ENCODE measurements at regions not wholly inside any gene's neighbourhood (a gene's known extent, or its start where the extent isn't known, plus 50 kb on each side); places are given as distances from the start of the nearest gene placed in this dataset.
"Not testable (repeated sequence)": the region's sequence is repeated elsewhere in the genome, so short reads cannot be mapped to it uniquely, and the experiment has no call there.

- H3K4me3 Mint-ChIP-seq = no peak overlapping the region
- no peak for DNase-seq (ENCODE audit: low spot score)
- intact Hi-C loops (cut with micrococcal nuclease) = no loop called here
- H3K9me3 Mint-ChIP-seq = peaks cover 26% of the 10 kb centered on the region
- no peak overlapping the region for H3K27ac Mint-ChIP-seq
- no peaks in the 10 kb centered on the region for H3K36me3 Mint-ChIP-seq (ENCODE audit: low read depth)
- H3K27me3 Mint-ChIP-seq (ENCODE audit: insufficient read depth) = no peaks in the 10 kb centered on the region
- no peaks in the 10 kb centered on the region for H3K4me1 Mint-ChIP-seq (ENCODE audit: low read depth)
Measured at GRCh38 chr7:67636348-67637022, 639.9 kb downstream of the TYW1 start.

GRCh38 chr7:67637023-67637358, 640.4 kb downstream of the TYW1 start:
- no peak for DNase-seq (ENCODE audit: low spot score)
- H3K4me1 Mint-ChIP-seq (ENCODE audit: low read depth) = no peaks in the 10 kb centered on the region
- H3K4me3 Mint-ChIP-seq = no peak overlapping the region
- H3K9me3 Mint-ChIP-seq = peaks cover 27% of the 10 kb centered on the region
- no peaks in the 10 kb centered on the region for H3K27me3 Mint-ChIP-seq (ENCODE audit: insufficient read depth)
- intact Hi-C loops (cut with micrococcal nuclease) = no loop called here
- no peaks in the 10 kb centered on the region for H3K36me3 Mint-ChIP-seq (ENCODE audit: low read depth)
- no peak overlapping the region for H3K27ac Mint-ChIP-seq

DNA sequence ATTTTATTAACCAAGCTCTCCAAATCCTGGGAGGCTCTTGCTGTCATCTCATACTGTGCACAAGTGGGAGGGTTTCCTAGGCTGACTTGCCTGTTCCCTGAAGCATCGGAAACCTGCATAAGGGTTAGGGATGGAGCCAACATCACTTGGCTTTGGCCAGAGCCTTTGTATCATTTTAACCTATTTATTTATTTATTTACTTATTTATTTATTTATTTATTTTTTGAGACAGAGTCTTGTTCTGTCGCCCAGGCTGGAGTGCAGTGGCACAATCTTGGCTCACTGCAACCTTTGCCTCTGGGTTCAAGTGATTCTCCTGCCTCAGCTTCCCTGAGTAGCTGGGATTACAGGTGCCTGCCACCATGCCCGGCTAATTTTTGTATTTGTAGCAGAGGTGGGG, 645.9 kb downstream of the TYW1 start:
- H3K27me3 Mint-ChIP-seq (ENCODE audit: insufficient read depth); H3K27ac Mint-ChIP-seq; H3K4me1 Mint-ChIP-seq (ENCODE audit: low read depth); H3K36me3 Mint-ChIP-seq (ENCODE audit: low read depth); H3K4me3 Mint-ChIP-seq; intact Hi-C loops (cut with micrococcal nuclease); DNase-seq (ENCODE audit: low spot score): not testable (repeated sequence)
- H3K9me3 Mint-ChIP-seq = peaks cover 30% of the 10 kb centered on the region

DNA sequence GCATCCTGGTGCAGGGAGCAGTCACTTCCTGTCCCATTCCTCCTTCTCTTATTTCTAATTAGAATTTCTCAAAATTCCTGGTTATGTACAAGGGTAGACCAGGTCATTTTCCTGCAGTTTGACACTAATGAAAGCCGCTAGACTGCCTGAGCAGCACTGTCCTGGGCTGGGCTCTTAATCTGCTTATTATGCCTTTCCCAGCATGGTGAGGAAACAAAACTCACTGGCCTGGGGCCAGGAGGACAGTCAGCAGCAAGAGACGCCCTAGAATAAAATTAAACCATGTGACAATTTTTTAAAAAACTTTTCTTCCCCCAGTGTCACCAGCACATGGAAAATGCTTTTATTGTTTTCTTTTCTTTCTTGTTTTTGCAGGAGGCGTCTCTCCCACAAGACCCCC, 647.5 kb downstream of the TYW1 start:
- Mint-ChIP-seq H3K27ac (no peak overlapping the region), H3K9me3 (peaks cover 33% of the 10 kb centered on the region), H3K4me1 (ENCODE audit: low read depth) (no peaks in the 10 kb centered on the region), H3K4me3 (no peak overlapping the region), H3K27me3 (ENCODE audit: insufficient read depth) (no peaks in the 10 kb centered on the region), H3K36me3 (ENCODE audit: low read depth) (peaks cover 2% of the 10 kb centered on the region)
- DNase-seq (ENCODE audit: low spot score) = no peak
- intact Hi-C loops (cut with micrococcal nuclease) = no loop called here

DNA sequence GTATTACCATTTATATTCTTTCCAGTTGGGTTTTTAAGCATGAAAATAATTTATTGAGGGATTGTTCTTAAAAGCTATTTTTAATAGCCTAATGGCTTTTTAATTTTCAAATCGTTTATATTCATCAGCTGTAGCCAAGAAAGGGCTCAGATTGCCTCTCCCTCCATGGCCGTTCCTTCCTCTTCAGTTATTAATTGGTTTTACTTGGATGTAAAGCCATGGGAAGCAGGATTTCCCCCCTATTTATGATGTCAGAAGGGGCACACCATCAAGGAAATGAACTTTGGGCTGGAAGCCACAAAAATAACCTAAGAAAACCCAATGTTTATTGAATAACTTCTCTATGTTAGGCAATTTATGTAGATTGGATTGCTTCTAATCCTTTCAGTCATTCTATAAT, 656.3 kb downstream of the TYW1 start:
- Mint-ChIP-seq H3K36me3 (ENCODE audit: low read depth) (no peaks in the 10 kb centered on the region), H3K4me3 (no peak overlapping the region), H3K4me1 (ENCODE audit: low read depth) (no peaks in the 10 kb centered on the region), H3K9me3 (peaks cover 29% of the 10 kb centered on the region), H3K27me3 (ENCODE audit: insufficient read depth) (no peaks in the 10 kb centered on the region), H3K27ac (no peak overlapping the region)
- intact Hi-C loops (cut with micrococcal nuclease) = no loop called here
- DNase-seq (ENCODE audit: low spot score) = no peak

DNA sequence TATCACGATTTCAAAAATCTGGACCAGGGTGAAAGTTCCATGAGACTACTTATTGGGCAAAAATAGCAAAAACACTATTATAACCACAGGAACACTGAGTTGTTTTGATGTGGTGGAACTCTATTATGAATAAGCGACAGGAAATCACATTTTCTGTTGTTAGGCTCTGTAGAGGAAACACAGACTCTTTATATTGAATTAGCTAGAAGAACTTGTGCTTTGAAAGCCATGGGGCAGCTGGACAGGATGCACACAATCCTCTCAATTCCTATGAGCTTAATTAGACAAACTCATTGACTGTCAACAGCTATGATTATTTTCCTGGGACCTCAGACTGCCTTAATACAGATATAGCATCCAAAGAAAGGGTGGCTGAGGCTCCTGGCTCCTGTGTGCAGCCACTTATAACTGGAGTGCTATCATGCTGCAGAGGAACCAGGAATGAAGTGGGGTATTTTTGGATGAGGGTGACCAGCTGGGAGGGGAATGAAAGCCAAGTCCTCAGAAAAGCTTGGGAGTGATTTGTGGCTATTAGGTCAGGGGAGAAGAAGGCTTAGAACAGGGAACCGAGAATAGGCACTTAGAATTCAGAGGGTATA, 657.3 kb downstream of the TYW1 start:
- H3K9me3 Mint-ChIP-seq = peaks cover 26% of the 10 kb centered on the region
- H3K4me3 Mint-ChIP-seq = no peak overlapping the region
- no peaks in the 10 kb centered on the region for H3K36me3 Mint-ChIP-seq (ENCODE audit: low read depth)
- intact Hi-C loops (cut with micrococcal nuclease) = no loop called here
- DNase-seq (ENCODE audit: low spot score) = no peak
- H3K27ac Mint-ChIP-seq = no peak overlapping the region
- H3K27me3 Mint-ChIP-seq (ENCODE audit: insufficient read depth) = no peaks in the 10 kb centered on the region
- H3K4me1 Mint-ChIP-seq (ENCODE audit: low read depth) = no peaks in the 10 kb centered on the region

DNA sequence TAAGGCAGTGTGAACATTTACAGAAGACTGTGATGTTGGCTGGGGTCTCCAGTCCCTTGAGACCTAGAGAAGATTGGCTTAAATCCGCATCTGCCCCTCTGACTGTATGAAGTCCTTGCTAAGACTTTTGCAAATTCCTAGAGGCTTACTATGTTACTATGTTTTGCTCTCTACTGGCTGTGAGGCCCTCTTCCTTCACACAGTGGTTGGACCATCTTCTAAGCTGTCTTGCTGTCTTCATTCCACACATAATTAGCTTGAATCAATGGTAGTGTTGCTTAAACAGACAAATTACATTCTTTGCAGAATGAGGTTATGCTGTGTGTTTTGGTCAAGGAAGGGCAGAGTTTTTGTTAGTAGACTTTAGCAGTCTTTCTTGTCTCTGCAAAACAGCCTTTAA, 658.0 kb downstream of the TYW1 start:
- no peak for DNase-seq (ENCODE audit: low spot score)
- intact Hi-C loops (cut with micrococcal nuclease) = no loop called here
- Mint-ChIP-seq H3K27ac (no peak overlapping the region), H3K27me3 (ENCODE audit: insufficient read depth) (no peaks in the 10 kb centered on the region), H3K4me3 (no peak overlapping the region), H3K9me3 (peaks cover 24% of the 10 kb centered on the region), H3K4me1 (ENCODE audit: low read depth) (no peaks in the 10 kb centered on the region), H3K36me3 (ENCODE audit: low read depth) (no peaks in the 10 kb centered on the region)

DNA sequence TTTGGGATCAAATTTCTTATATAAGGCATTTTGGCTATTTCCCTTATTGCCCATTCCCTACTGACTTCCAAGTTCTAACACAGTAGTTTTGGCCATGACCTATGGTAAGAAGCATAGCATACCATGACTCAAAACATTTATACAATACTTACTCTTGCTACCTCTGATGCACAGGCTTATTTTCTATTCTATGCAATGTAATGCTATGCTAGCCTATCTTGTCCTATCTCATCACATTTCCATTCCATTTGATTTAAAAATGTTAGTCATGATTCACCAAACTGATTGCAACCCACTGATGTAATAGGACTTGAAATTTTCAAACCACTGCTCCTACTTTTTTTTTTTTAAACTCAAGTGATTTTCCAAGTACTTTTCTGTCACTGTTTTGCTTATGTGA, 658.5 kb downstream of the TYW1 start:
- Mint-ChIP-seq H3K36me3 (ENCODE audit: low read depth) (no peaks in the 10 kb centered on the region), H3K27me3 (ENCODE audit: insufficient read depth) (no peaks in the 10 kb centered on the region), H3K9me3 (peaks cover 19% of the 10 kb centered on the region), H3K27ac (no peak overlapping the region), H3K4me1 (ENCODE audit: low read depth) (no peaks in the 10 kb centered on the region), H3K4me3 (no peak overlapping the region)
- intact Hi-C loops (cut with micrococcal nuclease) = no loop called here
- no peak for DNase-seq (ENCODE audit: low spot score)

DNA sequence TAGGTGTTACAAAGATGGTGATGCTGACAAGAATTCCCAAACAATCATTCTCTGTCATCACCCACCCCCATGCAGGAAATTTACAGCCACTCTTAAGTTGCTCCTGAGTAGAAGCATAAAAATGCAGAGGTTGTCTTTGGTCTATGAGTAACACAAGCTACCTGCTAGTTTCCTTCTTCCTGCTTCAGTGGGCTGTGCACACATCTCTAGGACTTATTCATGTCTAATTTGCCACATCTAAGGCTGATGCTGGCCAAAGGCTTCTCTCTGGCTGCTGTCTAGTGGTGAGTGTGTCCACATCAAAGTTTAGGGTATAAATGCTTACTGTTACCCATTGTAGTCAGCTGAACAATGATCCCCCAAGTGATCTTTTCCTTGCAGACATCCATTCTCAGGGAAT, 662.5 kb downstream of the TYW1 start:
- intact Hi-C loops (cut with micrococcal nuclease) = no loop called here
- Mint-ChIP-seq H3K4me1 (ENCODE audit: low read depth) (no peaks in the 10 kb centered on the region), H3K36me3 (ENCODE audit: low read depth) (no peaks in the 10 kb centered on the region), H3K9me3 (peaks cover 20% of the 10 kb centered on the region), H3K4me3 (no peak overlapping the region), H3K27me3 (ENCODE audit: insufficient read depth) (no peaks in the 10 kb centered on the region), H3K27ac (no peak overlapping the region)
- DNase-seq (ENCODE audit: low spot score) = no peak

- H3K36me3 Mint-ChIP-seq (ENCODE audit: low read depth) = no peaks in the 10 kb centered on the region
- no peak overlapping the region for H3K27ac Mint-ChIP-seq
- H3K4me3 Mint-ChIP-seq = no peak overlapping the region
- no peak for DNase-seq (ENCODE audit: low spot score)
- peaks cover 23% of the 10 kb centered on the region for H3K9me3 Mint-ChIP-seq
- intact Hi-C loops (cut with micrococcal nuclease) = no loop called here
- no peaks in the 10 kb centered on the region for H3K27me3 Mint-ChIP-seq (ENCODE audit: insufficient read depth)
- no peaks in the 10 kb centered on the region for H3K4me1 Mint-ChIP-seq (ENCODE audit: low read depth)
Measured at GRCh38 chr7:67662804-67663203, 666.2 kb downstream of the TYW1 start.

- intact Hi-C loops (cut with micrococcal nuclease) = no loop called here
- no peaks in the 10 kb centered on the region for H3K36me3 Mint-ChIP-seq (ENCODE audit: low read depth)
- no peak for DNase-seq (ENCODE audit: low spot score)
- no peak overlapping the region for H3K27ac Mint-ChIP-seq
- no peaks in the 10 kb centered on the region for H3K4me1 Mint-ChIP-seq (ENCODE audit: low read depth)
- no peak overlapping the region for H3K4me3 Mint-ChIP-seq
- no peaks in the 10 kb centered on the region for H3K27me3 Mint-ChIP-seq (ENCODE audit: insufficient read depth)
- peaks cover 21% of the 10 kb centered on the region for H3K9me3 Mint-ChIP-seq
Measured at GRCh38 chr7:67663644-67664043, 667.0 kb downstream of the TYW1 start.

DNA sequence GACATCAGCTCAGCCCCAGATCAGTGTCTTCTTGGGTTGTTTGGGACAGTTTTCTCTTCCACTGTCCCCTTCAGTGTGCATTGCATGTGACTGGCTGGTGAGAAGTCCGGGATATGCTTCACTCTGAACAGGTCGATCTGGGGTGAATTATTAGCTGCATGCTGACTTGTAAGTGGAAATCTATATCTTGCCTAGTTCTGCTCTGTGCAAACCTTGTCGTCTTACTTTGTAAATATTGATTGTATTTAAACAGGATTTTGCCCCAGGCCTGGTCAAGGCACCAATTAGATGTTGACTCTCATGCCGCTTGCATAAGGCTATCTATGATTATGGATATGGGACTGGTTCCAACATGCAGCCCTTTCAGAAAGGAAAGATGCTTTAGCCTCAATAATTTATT, 669.7 kb downstream of the TYW1 start:
- H3K36me3 Mint-ChIP-seq (ENCODE audit: low read depth); H3K4me3 Mint-ChIP-seq; H3K4me1 Mint-ChIP-seq (ENCODE audit: low read depth); H3K27me3 Mint-ChIP-seq (ENCODE audit: insufficient read depth); H3K27ac Mint-ChIP-seq; DNase-seq (ENCODE audit: low spot score); intact Hi-C loops (cut with micrococcal nuclease): not testable (repeated sequence)
- peaks cover 35% of the 10 kb centered on the region for H3K9me3 Mint-ChIP-seq

DNA sequence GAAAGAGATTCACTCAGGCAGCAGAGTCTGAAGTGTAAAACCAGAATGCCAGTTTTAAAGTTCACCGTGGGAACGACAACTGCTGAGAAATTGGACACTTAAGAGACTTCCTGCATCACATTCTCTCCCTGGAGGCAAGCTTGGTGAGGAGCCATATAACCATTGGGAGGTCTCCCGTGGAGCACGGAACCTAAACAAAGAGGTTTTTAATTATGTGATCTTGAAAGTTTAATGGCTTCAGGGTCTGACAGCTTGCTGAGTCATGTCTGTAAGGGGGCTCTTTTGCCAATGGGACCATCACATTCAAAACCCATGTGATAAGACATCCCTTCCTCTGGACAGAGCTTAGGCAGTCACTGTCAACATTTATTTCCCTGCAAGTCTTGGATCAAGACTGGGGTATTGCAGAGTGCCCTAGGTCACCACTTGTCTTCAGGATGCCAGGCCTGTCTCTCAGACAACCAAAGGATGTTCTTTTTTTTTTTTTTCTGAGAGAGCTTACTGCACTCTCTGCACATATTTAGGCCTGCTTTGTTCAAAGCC, 674.4 kb downstream of the TYW1 start:
- intact Hi-C loops (cut with micrococcal nuclease) = no loop called here
- Mint-ChIP-seq H3K27me3 (ENCODE audit: insufficient read depth) (no peaks in the 10 kb centered on the region), H3K36me3 (ENCODE audit: low read depth) (no peaks in the 10 kb centered on the region), H3K4me3 (no peak overlapping the region), H3K4me1 (ENCODE audit: low read depth) (no peaks in the 10 kb centered on the region), H3K27ac (no peak overlapping the region), H3K9me3 (peaks cover 54% of the 10 kb centered on the region)
- no peak for DNase-seq (ENCODE audit: low spot score)

GRCh38 chr7:67673861-67674260, 677.2 kb downstream of the TYW1 start:
- peaks cover 60% of the 10 kb centered on the region for H3K9me3 Mint-ChIP-seq

More at GRCh38 chr7:67673861-67674260, 677.2 kb downstream of the TYW1 start:
- Mint-ChIP-seq H3K4me1 (ENCODE audit: low read depth) (no peaks in the 10 kb centered on the region), H3K4me3 (no peak overlapping the region), H3K27ac (no peak overlapping the region), H3K36me3 (ENCODE audit: low read depth) (no peaks in the 10 kb centered on the region), H3K27me3 (ENCODE audit: insufficient read depth) (no peaks in the 10 kb centered on the region)
- no peak for DNase-seq (ENCODE audit: low spot score)
- intact Hi-C loops (cut with micrococcal nuclease) = no loop called here

All from activated T-helper 1 cell treated with anti-CD3 and anti-CD28 coated beads, Interleukin-12 subunit alpha, Interleukin-12 subunit beta, Interleukin-2, Interleukin-4 antibody, amounts not matched to agents 30 ng/mL and 10 ng/mL and 1 ng/mL, durations not matched to agents 14 hours and 24 hours and 36 hours (primary cell).